ENCODE measurements at regions not wholly inside any gene's neighbourhood (a gene's known extent, or its start where the extent isn't known, plus 50 kb on each side); places are given as distances from the start of the nearest gene placed in this dataset.

DNA sequence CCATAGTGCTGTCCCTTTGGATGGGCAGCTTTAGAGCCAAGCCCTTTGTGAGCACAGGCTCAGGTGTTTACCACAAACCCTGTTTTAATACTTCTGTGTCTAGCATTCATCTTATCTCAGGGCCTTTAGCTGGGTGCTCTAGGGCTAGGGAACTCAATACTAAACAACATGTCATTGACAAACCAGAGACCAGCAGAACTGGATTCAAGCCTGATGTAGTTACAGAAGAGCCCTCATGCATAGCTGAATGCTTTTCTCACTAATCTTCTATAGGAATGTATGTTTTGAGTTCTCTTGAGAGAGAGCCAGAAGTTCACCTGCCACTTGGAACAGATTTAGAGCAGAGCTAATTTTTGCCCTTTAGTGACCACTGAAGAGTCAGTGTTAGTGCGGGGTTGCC, 142.6 kb downstream of the DCK start:
- TF ChIP-seq POLR2A (IDR thresholded peaks at IDR 0.05): no peak
- TF ChIP-seq EP300 (IDR thresholded peaks at IDR 0.05): no peak
- TF ChIP-seq, protein P1, sequence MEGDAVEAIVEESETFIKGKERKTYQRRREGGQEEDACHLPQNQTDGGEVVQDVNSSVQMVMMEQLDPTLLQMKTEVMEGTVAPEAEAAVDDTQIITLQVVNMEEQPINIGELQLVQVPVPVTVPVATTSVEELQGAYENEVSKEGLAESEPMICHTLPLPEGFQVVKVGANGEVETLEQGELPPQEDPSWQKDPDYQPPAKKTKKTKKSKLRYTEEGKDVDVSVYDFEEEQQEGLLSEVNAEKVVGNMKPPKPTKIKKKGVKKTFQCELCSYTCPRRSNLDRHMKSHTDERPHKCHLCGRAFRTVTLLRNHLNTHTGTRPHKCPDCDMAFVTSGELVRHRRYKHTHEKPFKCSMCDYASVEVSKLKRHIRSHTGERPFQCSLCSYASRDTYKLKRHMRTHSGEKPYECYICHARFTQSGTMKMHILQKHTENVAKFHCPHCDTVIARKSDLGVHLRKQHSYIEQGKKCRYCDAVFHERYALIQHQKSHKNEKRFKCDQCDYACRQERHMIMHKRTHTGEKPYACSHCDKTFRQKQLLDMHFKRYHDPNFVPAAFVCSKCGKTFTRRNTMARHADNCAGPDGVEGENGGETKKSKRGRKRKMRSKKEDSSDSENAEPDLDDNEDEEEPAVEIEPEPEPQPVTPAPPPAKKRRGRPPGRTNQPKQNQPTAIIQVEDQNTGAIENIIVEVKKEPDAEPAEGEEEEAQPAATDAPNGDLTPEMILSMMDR (IDR thresholded peaks at IDR 0.05): no peak

Data from tibial nerve (tissue), 4 donors.